T-helper 22 cell (primary cell): ENCODE measurements at regions not wholly inside any gene's neighbourhood (a gene's known extent, or its start where the extent isn't known, plus 50 kb on each side); places are given as distances from the start of the nearest gene placed in this dataset.

Experiments
- DNase-seq: peaks from one replicate; pipeline ENCODE4 v3.0.0-alpha.2; 2020; ENCODE audit warnings: low read depth

DNA sequence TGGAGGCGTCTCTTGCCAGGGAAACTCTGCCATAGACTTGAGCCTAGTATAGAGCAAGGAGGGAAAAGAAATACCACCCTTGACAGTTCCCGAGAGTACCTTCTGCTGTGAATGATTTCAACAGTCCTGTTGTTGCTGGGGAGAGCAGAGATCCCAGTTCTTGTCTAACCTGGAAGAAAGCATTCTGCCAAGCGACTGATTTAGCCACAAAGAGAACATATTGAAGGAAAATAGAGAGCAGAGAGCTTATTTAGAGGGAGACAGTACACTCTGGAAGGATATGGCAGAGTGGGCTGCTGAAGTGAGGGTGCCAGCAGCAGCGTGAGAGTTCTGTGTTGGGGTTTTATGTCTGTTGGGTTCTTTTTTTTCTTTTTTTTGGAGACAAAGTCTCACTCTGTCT is 966.9 kb upstream of the TMEM132C start:
- DNase-seq: no peak

DNA sequence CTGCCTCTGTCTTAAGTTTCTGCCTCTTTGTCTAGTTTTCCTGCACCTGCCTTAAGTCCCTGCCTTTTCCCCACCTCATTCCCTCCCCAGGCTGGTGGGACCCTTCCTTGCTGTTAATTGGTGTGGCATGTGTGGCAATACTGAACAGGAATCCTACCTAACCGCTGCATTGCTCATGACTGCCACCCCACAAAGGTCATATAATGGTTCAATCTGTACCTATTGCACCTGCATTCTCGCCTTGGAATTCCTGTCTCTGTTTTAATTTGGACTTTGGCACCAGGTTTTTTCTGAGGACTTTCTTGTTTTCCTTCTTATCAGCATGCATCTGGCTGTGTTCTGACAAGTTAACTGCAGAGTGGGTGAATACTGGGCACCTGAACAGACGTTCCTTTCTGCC is 966.2 kb upstream of the TMEM132C start:
- no peak for DNase-seq

DNA sequence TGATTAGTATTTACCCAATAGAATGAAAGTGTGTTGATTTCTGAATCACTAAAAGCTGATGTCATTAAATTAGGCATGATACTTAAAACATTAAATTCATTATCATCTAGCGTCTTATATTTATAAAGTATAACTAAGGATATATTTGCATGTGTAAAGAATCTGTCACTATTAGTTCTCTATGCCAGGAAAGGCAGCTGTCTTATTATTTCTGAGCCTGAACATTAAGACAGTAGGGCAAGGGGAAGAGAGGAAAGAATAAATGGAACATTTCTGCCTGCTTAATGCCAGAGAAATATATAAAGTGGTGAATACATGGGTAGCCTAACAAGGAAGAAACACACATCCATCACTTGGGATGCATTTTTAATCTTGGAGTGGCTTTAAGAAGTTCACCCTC is 965.1 kb upstream of the TMEM132C start:
- no peak for DNase-seq

DNA sequence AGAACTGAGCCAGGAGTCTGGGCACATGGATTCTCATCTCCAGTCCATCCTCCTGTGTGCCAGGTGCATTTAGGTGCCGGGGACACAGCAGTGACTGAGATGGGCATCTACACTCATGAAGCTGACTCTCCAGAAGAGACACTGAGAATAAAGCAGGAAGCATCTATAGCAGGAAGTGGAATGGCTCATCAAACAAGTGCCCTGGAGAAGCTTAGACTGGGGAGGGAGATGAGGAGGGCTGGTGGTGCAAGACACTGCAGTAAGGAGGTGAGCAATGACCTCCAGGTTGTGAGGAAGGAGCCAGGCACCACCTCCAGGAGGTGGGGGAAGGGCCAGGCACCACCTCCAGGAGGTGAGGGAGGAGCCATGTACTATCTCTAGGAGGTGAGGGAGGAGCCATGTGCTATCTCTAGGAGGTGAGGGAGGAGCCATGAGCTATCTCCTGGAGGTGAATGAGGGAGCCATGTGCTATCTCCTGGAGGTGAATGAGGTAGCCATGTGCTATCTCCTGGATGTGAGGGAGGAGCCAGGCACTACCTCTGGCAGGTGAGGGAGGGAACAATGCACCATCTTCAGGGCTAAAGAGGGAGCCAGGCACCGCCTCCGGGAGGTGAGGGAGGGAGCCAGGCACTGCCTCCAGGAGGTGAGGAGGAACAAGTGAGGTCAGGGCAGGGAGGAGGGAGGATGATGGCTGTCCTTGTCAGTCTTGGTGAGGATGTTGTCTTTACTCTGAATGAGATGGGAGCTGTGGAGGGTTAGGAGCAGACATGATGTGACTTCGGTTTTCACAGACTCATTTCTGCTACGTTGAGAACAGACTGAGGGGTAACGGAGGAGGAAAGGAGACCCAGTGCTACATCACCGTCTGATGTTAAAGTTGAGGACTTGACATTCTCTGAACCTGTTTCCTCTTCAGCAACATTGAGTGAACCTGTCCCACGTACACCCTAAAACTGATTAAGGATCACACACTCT is 961.9 kb upstream of the TMEM132C start:
- no peak for DNase-seq

DNA sequence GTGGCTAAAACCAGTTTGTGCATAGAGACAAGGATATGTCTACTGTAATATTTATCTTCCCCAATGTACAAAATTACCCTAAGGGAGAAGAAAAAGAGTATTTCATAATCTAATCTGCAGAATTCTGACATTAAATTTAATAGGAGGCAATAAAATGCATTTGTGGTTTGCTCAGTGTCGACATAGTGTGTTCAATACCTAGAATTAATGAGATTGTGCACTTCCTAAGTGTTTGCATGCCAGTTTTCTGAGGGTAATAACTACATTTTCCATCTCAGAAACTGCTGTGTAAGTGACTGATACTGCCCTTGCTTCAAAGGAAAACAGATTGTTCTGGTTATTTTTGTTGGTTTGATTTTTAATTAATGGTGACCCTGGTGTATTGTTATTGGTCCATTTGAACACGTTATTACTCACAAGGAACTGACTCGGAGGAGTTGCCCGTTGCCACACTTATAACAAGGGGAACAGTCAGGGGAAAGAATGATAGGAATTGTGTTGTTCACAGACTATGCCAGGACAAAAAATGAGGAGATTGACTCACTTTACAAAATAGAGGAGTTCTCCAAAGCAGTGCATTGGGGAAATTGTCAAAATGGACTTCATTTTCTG is 960.3 kb upstream of the TMEM132C start:
- DNase-seq: no peak

DNA sequence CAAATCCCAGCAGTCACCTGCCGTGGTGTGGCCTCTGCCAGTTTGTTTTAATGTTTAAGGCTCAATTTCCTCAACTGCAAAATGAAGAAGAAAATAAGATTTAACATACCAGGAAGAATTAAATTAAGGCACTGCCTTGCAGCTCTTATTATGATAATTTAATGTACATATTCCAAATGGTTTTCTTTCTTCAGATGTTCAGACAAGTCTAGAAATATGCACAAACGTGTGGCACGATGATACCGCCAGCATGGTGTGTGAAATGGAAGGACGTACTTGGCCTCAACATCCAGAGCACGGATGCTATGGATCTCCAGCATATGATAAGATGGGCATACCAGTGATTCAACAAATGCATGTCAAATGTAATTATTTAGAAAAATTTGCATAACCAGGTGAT is 959.4 kb upstream of the TMEM132C start:
- no peak for DNase-seq

DNA sequence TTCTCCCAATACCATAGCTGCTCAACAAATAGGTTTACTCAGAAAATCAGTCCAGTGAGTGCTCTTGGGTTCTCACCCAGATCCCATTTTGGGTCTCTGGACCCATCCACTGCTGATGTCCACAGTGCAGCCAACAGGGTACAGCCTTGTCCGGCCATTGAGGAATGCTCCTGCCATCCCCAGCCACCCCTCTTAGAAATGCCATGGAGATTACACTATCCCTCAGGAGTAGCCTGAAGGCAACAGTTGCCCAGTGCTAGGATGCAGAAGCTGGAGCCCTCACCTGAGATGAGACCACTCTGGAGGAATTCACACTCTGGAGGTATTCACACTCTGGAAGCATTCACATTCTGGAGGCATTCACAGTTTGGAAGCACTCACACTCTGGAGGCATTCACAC is 958.8 kb upstream of the TMEM132C start:
- DNase-seq: no peak

DNA sequence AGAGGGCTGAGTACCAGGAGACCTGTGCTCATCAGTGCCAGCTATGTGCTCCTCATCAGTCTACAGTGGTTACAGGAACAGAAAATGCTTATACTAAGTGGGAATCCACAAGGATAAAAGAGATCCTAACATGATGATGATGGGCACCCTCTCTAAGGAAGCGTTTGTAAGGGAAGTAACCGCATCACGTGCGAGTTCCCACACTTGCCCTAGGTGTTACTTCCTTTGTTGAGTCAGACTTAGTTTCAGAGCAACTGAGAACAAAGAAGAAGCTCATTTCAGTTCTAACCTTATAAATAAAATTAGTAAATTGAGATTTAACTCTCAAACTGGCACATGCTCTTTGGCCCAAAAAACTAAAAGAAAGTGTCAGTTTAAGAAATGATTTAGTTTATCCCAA is 956.4 kb upstream of the TMEM132C start:
- DNase-seq: no peak

DNA sequence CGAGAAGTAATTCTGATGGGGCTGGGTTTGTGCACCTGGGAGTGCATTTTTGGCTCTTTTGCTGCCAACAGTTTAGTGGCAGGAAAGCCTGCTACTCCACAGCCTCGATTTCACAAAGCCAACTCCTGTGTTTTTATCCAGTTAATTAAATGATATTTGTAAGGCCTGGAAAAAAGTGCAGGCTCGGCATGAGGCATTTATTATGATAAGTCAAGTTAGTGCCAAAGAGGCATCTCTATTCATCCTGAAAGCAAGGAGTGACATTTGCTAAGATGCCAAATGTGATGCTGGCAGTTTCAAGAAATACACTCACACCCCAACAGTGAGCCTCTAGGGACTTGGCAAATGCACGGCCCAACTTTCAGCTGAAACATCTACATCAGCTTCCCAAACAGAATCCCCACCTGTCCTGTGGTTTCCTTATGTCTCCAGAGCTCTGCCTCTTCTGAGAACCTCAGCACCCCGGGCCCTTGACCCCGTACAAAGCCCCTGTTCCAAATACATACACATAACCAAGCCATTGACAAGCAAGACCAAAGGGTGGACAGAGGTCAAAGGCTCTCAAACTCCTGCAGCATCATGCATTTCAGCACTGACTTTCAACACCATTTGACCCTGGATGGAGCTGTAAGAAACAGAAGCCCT is 955.1 kb upstream of the TMEM132C start:
- DNase-seq: no peak

DNA sequence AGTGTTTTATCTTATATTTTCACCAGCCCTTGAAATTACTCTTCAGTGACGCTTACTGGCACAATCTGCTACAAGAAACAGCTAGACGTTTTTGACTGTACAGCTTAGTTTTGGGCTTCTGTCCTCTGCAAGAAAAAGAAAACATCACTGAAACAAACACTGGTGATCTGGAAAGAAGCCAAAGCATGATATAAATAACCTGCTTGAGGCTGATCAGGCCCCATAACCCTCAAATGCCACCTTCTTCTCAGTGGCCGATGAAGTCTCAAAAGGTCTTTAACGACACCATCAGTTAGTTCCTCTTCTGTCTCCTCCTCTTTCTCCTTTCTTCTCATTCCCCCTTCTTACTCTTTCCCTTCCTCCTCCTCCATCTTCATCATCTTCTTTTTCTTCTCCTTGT is 942.3 kb upstream of the TMEM132C start:
- DNase-seq: no peak

DNA sequence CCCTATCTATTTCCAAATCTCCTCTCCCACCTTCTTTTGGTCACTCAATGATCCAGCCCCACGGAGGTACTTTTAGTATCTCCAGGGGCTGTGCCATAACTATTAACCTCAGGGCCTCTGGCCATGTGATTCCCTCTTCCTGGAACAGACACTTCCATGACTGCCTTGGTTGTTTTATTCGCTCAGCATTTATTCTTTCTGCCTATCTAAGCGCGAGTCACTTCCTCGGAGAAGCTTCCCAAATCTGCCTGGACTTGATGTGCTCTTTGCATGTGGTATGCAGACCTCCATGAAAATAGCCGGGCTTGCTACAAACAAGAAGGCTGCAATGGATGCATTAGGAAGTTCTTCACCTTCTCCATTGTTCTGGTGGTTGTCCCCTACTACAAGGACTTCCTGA is 939.0 kb upstream of the TMEM132C start:
- DNase-seq: no peak

DNA sequence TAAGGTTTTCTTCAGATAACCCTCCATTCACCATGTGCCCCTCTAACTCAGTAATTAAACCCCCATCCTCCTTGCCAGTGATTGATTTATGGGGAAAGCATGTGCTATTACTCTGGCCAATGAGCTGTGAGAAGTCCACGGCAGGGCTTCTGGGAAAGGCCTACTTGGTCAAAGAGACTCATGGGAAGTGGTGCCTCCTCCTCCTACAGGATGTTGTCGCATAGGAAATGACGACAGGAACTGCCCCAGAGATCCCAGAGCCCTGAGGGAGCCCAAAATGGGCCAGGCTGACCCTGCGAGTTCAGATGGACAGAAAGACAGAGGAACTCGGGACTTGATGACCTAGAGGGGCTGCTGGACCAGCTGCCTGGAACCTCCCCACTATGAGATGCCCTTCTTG is 938.1 kb upstream of the TMEM132C start:
- no peak for DNase-seq

DNA sequence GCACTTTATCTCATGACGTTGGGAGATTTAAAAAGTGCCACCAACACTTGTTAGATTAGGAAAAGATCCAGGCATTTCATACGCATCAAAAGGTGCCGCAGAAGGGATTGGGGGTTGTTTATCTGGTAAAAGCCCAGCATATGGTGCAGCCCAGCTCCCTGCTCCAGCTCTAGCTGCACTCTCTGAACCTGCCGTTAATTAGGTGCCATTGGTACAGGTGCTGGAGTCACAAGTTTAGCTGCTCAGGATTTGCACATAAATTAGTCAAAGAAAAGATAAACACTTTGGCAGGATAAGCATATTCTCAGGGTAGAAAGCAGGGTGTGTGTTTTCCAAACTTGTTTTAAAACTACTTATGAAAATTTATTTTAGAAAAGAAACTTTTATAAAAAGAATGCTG is 932.6 kb upstream of the TMEM132C start:
- no peak for DNase-seq

DNA sequence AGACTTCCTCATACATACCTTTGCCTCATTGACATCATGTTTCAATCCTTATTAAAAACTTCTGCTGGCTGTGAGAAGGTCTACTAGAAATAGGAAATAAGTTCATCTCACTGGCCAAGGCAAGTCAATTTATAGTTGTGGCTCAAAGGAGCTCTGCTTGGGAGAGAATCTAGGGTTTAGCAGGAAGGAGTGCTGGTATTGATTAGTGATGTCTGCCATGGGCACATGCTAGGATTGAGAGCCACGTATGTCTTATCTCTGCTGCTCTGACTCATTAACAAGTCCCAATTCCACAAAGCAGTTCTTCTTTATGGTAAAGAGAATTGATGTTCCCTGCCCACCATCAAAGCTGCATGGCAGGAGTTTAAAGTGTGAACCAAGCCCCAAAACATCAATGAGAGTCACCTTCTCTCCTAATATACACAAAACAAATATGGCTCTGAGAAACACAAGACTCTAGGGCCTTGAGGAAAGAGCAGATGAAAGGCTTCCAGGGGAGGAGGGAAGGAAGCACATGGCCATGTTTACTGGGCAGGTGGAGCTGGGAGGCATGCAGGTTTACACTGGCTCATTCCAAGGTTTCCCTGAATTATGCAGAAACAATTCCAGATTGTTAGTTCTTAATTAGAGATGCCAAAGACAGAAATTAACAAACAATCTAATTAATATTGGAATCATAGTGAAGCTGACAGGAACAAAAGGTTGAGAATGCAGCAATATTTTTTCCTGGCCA is 931.9 kb upstream of the TMEM132C start:
- DNase-seq: no peak

DNA sequence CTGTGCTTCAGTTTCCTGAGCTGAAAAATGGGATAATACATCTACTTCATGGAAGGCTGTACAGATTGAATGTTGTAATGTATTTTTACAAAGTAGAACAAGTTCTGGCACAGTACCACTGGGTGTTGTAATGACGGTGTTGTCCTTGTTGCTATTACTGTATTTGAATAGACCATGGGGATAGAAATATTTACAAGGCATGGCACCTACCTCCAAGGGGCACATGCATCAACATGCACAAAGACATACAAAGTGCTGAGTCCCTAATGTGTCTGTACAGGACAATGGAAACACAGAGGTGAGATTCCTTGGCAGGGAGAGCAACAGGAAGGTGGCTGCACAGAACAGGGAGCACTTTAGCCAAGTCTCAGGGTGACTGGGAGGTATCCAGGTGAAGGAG is 930.6 kb upstream of the TMEM132C start:
- DNase-seq: no peak

DNA sequence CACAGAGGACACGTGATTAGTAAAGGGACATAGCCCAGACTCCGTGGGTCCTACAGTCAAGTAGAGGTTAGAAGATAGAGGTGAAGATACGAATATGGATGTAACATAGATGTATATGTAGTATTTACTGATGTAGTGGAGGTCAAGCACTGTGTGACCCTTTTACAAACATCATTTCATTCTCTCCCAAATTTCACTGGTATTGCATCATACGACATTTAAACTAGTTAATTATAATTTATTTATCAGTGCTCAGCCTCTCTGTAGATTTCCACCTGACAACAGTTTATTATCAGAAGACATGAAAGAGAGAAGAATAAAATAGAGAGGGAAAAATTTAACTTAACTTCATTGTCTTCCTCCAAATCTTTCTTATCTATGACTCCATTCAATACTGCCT is 927.9 kb upstream of the TMEM132C start:
- DNase-seq: no peak

DNA sequence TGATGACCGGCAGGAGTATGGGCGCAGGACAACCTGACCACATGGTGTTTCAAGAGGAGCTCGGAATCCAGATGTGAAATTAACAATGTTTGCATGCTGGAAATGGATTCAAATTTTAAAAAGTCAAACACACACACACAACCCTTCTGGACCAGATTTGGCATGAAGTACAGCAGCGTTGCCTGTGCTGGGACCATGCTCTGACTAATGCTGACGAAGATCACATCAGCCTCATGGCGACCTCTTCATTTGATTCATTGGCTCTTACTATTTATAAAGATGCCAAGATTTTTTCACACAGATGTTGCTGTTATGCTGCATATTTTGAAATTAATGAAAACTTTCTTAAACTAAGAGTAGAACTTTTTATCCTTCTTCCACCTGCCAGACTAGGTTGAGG is 926.6 kb upstream of the TMEM132C start:
- no peak for DNase-seq

DNA sequence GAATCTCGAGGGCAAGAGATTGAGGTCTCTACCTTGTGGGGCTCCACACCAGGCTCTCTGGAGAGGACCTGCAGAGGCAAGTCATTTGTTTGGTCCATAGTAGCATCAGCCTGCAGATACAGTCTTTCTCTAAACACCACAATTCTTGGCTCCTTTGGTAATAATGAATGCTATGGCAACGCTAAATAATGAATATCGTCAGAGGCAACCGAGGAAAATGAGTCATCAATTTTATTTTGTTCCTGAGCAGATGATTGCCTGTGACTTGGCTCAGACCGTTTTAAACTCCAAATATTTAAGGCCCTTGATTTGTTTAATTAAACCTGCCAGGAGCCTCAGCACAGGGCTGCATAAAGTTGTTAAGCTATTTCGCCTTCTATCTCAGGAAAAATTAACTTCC is 924.1 kb upstream of the TMEM132C start:
- DNase-seq: no peak

DNA sequence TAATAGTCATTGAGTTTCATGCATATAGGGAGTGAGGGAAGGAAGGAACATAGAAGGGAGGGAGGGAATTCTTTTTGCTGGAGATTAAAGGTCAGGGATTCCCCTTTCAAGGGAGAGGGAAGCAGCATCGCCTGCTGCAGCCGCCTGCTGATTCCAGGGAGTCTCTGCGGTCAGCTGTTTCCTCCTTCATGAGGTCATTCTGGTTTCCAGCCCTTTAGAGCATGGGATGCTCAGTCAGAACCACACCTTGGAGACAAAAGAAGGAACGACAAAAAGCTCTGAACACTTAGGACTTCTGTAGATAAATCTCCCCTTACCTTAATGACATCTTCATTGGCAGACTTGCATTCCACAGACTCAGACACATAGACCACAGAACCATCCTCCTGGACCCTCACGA is 923.0 kb upstream of the TMEM132C start:
- DNase-seq: no peak

DNA sequence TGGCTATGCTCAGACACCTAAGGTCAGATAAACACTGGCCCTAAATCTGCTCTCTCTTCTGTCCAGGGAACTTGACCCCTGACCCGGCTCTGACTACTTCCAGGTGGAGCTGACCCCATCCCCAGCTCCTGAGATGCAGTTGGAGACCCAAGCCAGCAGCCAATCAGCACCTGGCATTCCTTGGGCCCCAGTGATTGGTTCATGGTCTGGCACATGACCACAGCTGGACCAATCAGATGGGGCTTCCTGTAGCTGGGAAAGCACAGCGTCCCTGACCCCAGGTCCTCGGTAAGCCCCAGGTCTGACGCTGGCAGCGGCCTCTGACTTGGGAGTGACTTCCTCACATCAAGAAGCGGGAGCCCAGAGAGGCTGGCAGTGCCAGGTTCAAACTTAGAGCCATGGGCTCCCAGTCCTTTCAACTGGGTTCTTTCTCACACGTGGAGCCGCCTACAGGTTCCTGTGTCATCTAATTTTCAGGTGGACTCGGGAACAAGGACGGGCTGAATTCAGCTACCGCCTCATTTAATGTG is 915.4 kb upstream of the TMEM132C start:
- DNase-seq: no peak

DNA sequence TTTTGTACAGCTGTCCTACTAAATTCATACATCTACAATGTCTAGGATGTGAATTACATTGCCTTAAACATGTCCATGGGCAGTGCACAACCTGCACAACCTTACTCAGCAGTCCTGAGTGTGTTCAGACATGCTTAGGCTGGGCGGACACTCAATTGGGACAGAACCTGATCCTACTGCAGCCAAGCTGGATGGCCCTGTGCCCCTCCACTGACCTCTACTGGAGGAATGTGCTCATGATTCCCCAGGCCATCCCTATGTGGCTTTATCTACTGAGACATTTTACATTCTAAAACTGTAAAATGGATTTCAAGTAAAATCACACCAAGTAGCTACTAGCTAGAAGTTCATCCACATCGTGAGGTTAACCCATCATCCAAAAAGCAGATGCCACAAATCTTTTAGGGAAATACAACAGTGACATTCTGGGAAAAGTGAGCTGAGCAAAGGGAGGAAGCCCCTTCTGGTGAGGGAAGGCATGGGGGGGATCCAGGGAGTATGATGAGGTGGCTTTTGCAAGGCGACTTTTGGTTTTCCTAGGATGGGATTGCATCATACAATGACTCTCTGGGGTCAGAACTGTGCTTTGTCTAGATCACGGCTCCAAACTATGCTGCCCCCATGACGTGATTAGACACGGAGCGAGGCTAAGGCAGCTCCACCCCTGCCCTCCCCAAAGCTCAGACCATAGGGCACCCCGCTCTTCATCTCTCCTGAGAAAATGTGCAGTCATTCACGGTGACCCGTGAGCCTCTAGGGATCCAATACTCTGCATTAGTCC is 911.7 kb upstream of the TMEM132C start:
- DNase-seq: no peak
